GM23338 (cell line): ENCODE measurements at regions not wholly inside any gene's neighbourhood (a gene's known extent, or its start where the extent isn't known, plus 50 kb on each side); places are given as distances from the start of the nearest gene placed in this dataset.

Source experiments
- ATAC-seq: fragments of 200-7000 bp; cut with Tn5 transposase; 3 replicates; pipeline ENCODE4 v1.9.1; 2020
- DNase-seq: peaks from one replicate; pipeline ENCODE4 v3.0.0-alpha.2; 2015; ENCODE audit warnings: low spot score
- H2AFZ ChIP-seq: fragments of 200-600 bp; sonication (generic); 2 replicates; pipeline ENCODE4 v1.8.0; 2016; ENCODE audit warnings: antibody characterized with exemption, mild to moderate bottlenecking, moderate library complexity
- H3F3A ChIP-seq: fragments of 200-600 bp; sonication (generic); replicated peaks from 2 replicates; pipeline ENCODE4 v1.8.0; 2017; ENCODE audit warnings: antibody characterized with exemption, mixed run types, low read depth
- H3K27ac ChIP-seq: fragments of 200-600 bp; sonication (generic); 2 replicates; pipeline ENCODE4 v1.6.1; 2016; ENCODE audit warnings: low read depth
- H3K27me3 ChIP-seq: fragments of 200-600 bp; sonication (generic); 2 replicates; pipeline ENCODE4 v1.8.0; 2016; ENCODE audit warnings: mild to moderate bottlenecking, mixed run types, moderate library complexity; ENCODE audit not compliant: insufficient read depth
- H3K36me3 ChIP-seq: fragments of 200-600 bp; sonication (generic); 2 replicates; pipeline ENCODE4 v1.8.0; 2016; ENCODE audit warnings: mild to moderate bottlenecking; ENCODE audit not compliant: insufficient read depth
- H3K4me1 ChIP-seq: fragments of 200-600 bp; sonication (generic); 2 replicates; pipeline ENCODE4 v1.8.0; 2016; ENCODE audit warnings: mild to moderate bottlenecking, moderate library complexity; ENCODE audit not compliant: insufficient read depth
- H3K4me2 ChIP-seq: fragments of 200-600 bp; sonication (generic); 2 replicates; pipeline ENCODE4 v1.7.1; 2017; ENCODE audit warnings: mixed run types
- H3K4me3 ChIP-seq: fragments of 200-600 bp; sonication (generic); 2 replicates; pipeline ENCODE4 v1.6.1; 2016; ENCODE audit warnings: mixed run types
- H3K79me2 ChIP-seq: fragments of 200-600 bp; sonication (generic); replicated peaks from 2 replicates; pipeline ENCODE4 v1.8.0; 2017; ENCODE audit warnings: mild to moderate bottlenecking; ENCODE audit not compliant: insufficient read depth
- H3K9me2 ChIP-seq: fragments of 200-600 bp; sonication (generic); 2 replicates; pipeline ENCODE4 v1.8.0; 2017; ENCODE audit not compliant: insufficient read depth
- H4K20me1 ChIP-seq: fragments of 200-600 bp; sonication (generic); replicated peaks from 2 replicates; pipeline ENCODE4 v1.8.0; 2017; ENCODE audit warnings: mild to moderate bottlenecking; ENCODE audit not compliant: insufficient read depth
- H3K27ac Mint-ChIP-seq: 2 replicates; pipeline ENCODE4 v1.8.0; 2020; ENCODE audit warnings: inconsistent platforms, mild to moderate bottlenecking, moderate library complexity, mixed read lengths
- H3K27me3 Mint-ChIP-seq: 3 replicates; pipeline ENCODE4 v1.8.0; 2022; ENCODE audit warnings: low read depth, mild to moderate bottlenecking, moderate library complexity, mixed read lengths, inconsistent platforms; ENCODE audit not compliant: insufficient read depth, poor library complexity
- H3K36me3 Mint-ChIP-seq: 3 replicates; pipeline ENCODE4 v1.8.0; 2021; ENCODE audit warnings: low read depth, mild to moderate bottlenecking, inconsistent platforms, moderate library complexity, mixed read lengths
- H3K4me1 Mint-ChIP-seq: 3 replicates; pipeline ENCODE4 v1.8.0; 2020; ENCODE audit warnings: mild to moderate bottlenecking, inconsistent platforms, mixed read lengths
- H3K4me3 Mint-ChIP-seq: 3 replicates; pipeline ENCODE4 v1.8.0; 2021; ENCODE audit warnings: moderate library complexity, mild to moderate bottlenecking, inconsistent platforms, mixed read lengths
- H3K9me3 Mint-ChIP-seq: 3 replicates; pipeline ENCODE4 v1.8.0; 2020; ENCODE audit warnings: moderate library complexity, mild to moderate bottlenecking, inconsistent platforms, mixed read lengths
- CREB1 ChIP-seq: fragments of 250-450 bp; sonication (Bioruptor Pico); IDR thresholded peaks from 2 replicates; pipeline ENCODE4 v1.5.0; 2020; ENCODE audit warnings: low read depth, mild to moderate bottlenecking, moderate library complexity
- CTCF ChIP-seq, 2 experiments: fragments of 200-600 bp in 1 of 2; sonication (generic) in 1 of 2; conservative IDR thresholded peaks; 2 replicates each; pipeline versions ENCODE4 v1.5.1 to v1.6.1; 2016 to 2017; ENCODE audit warnings: antibody characterized with exemption in 2 of 2, low read depth in 2 of 2, mild to moderate bottlenecking in 2 of 2, moderate library complexity in 1 of 2
- ETS1 ChIP-seq: IDR thresholded peaks from 2 replicates; pipeline ENCODE4 v1.6.1; 2016; ENCODE audit warnings: antibody characterized with exemption
- EZH2 ChIP-seq: fragments of 200-600 bp; sonication (generic); IDR thresholded peaks from one replicate; pipeline ENCODE4 v1.8.0; 2017; ENCODE audit warnings: antibody characterized with exemption, mild to moderate bottlenecking, low read depth; ENCODE audit not compliant: unreplicated experiment
- EZH2phosphoT487 ChIP-seq: fragments of 200-600 bp; sonication (generic); IDR thresholded peaks from one replicate; pipeline ENCODE4 v1.8.1; 2018; ENCODE audit warnings: antibody characterized with exemption; ENCODE audit not compliant: unreplicated experiment
- JUNB ChIP-seq: IDR thresholded peaks from one replicate; pipeline ENCODE4 v1.6.1; 2016; ENCODE audit warnings: antibody characterized with exemption; ENCODE audit not compliant: unreplicated experiment
- NANOG ChIP-seq: IDR thresholded peaks from 2 replicates; pipeline ENCODE4 v1.6.1; 2016; ENCODE audit warnings: antibody characterized with exemption, borderline replicate concordance
- POLR2AphosphoS5 ChIP-seq: IDR thresholded peaks from 2 replicates; pipeline ENCODE4 v1.6.1; 2016; ENCODE audit warnings: antibody characterized with exemption, low read depth
- REST ChIP-seq: IDR thresholded peaks from one replicate; pipeline ENCODE4 v1.6.1; 2018; ENCODE audit warnings: antibody characterized with exemption; ENCODE audit not compliant: unreplicated experiment
- STAT1 ChIP-seq: IDR thresholded peaks from one replicate; pipeline ENCODE4 v1.6.1; 2016; ENCODE audit warnings: antibody characterized with exemption; ENCODE audit not compliant: unreplicated experiment
- ZNF114 ChIP-seq: fragments of 250-450 bp; sonication (Bioruptor Pico); IDR thresholded peaks from 2 replicates; pipeline ENCODE4 v1.5.0; 2020; ENCODE audit warnings: mild to moderate bottlenecking, moderate library complexity
- ZNF331 ChIP-seq: fragments of 250-450 bp; sonication (Bioruptor Pico); IDR thresholded peaks from 2 replicates; pipeline ENCODE4 v1.5.0; 2020; ENCODE audit warnings: low read depth, mild to moderate bottlenecking, moderate library complexity
- ZNF462 ChIP-seq: fragments of 250-450 bp; sonication (Bioruptor Pico); IDR thresholded peaks from 2 replicates; pipeline ENCODE4 v1.5.0; 2020; ENCODE audit warnings: mild to moderate bottlenecking, moderate library complexity

- no peak for TF ChIP-seq STAT1
- TF ChIP-seq REST = no peak
- TF ChIP-seq CTCF (conservative IDR thresholded peaks at IDR 0.05; ENCODE audit: low read depth in 2 of 2) = no peak
- no peak for TF ChIP-seq ETS1
- no peak for TF ChIP-seq CREB1 (CRISPR knock-in tag)
- TF ChIP-seq JUNB = no peak
- TF ChIP-seq ZNF114 = no peak
- no peak for TF ChIP-seq NANOG
- no peak for TF ChIP-seq EZH2
- no peak for TF ChIP-seq POLR2AphosphoS5
- no peak for TF ChIP-seq ZNF462 (CRISPR knock-in tag)
- no peak for TF ChIP-seq ZNF331 (CRISPR knock-in tag)
- TF ChIP-seq EZH2phosphoT487 = no peak
- H3K27me3 Mint-ChIP-seq = peaks cover 49% of the 10 kb centered on the region
- H3K36me3 ChIP-seq = no peaks in the 10 kb centered on the region
- no peak overlapping the region for H3K4me3 ChIP-seq
- no peaks in the 10 kb centered on the region for H3K9me2 ChIP-seq
- peaks cover 29% of the 10 kb centered on the region for H3K9me3 Mint-ChIP-seq
- H3K4me1 ChIP-seq = peaks cover 9% of the 10 kb centered on the region; the same call in 1 of the 2 replicates
- no peak overlapping the region for H3K4me2 ChIP-seq
- no peak overlapping the region for H3K27ac ChIP-seq
- peaks cover 25% of the 10 kb centered on the region for H3K36me3 Mint-ChIP-seq
- ATAC-seq (no peak), DNase-seq (no peak)
- H3K4me3 Mint-ChIP-seq = no peak overlapping the region
- no peaks in the 10 kb centered on the region for H3F3A ChIP-seq
- H3K4me1 Mint-ChIP-seq = peaks cover 35% of the 10 kb centered on the region
- no peak overlapping the region for H3K27ac Mint-ChIP-seq
- H4K20me1 ChIP-seq = no peaks in the 10 kb centered on the region
- peaks cover 46% of the 10 kb centered on the region for H3K27me3 ChIP-seq
- no peaks in the 10 kb centered on the region for H3K79me2 ChIP-seq
- H2AFZ ChIP-seq = no peak overlapping the region
Measured at GRCh38 chr12:132433641-132434395, 56.1 kb upstream of the FBRSL1 start.
